A549 (cell line): ENCODE measurements at regions not wholly inside any gene's neighbourhood (a gene's known extent, or its start where the extent isn't known, plus 50 kb on each side); places are given as distances from the start of the nearest gene placed in this dataset.

ENCODE experiments used
- ATAC-seq, 2 experiments: fragments of 200-7000 bp in 1 of 2; fragments of >200 bp in 1 of 2; cut with Nextera tagmentation in 1 of 2; cut with Tn5 transposase in 1 of 2; 3 replicates each; pipeline versions ENCODE4 v1.8.0 to v1.9.1; 2018 to 2020; ENCODE audit warnings: mild to moderate bottlenecking in 1 of 2, moderate library complexity in 1 of 2
- CTCF ChIA-PET: fragments of 300-600 bp; sonication (Branson Sonifier 250); formaldehyde crosslinking; extraction: SDS; loops from one replicate; lab custom pipeline; 2021; ENCODE audit warnings: antibody characterized with exemption, inconsistent platforms; lab: Yijun Ruan, JAX
- POLR2A ChIA-PET: fragments of 350-600 bp; formaldehyde crosslinking; extraction: SDS; loops from one replicate; lab custom pipeline; 2021; ENCODE audit warnings: antibody characterized with exemption, inconsistent platforms; lab: Yijun Ruan, JAX
- DNase-seq, 2 experiments: peaks; one replicate each; pipeline versions ENCODE4 v3.0.0 to v3.0.0-alpha.2; 2011 to 2016; ENCODE audit warnings: low read depth in 1 of 2, low spot score in 1 of 2
- FAIRE-seq: peaks from 2 replicates; lab custom pipeline; 2011; peaks lifted over from hg19 to GRCh38; lab: Jason Lieb, UNC
- H3K27ac ChIP-seq, 2 experiments: fragments of >200 bp; sonication (Bioruptor Twin); formaldehyde crosslinking; 3 replicates each; pipeline ENCODE4 v1.5.1; 2016 to 2017
- H3K4me1 ChIP-seq: fragments of >200 bp; sonication (Bioruptor Twin); formaldehyde crosslinking; 3 replicates; pipeline ENCODE4 v1.6.1; 2016
- H3K4me2 ChIP-seq: fragments of >200 bp; sonication (Bioruptor Twin); formaldehyde crosslinking; 3 replicates; pipeline ENCODE4 v1.6.1; 2016
- H3K4me3 ChIP-seq: fragments of >200 bp; sonication (Bioruptor Twin); formaldehyde crosslinking; 3 replicates; pipeline ENCODE4 v1.5.1; 2016
- H3K9me3 ChIP-seq: fragments of >200 bp; sonication (Bioruptor Twin); formaldehyde crosslinking; 3 replicates; pipeline ENCODE4 v1.6.1; 2016
- HOXB13 ChIP-seq: fragments of 250-450 bp; sonication (Bioruptor Pico); IDR thresholded peaks from 2 replicates; pipeline ENCODE4 v1.5.0; 2020; ENCODE audit warnings: low read depth, mild to moderate bottlenecking, moderate library complexity
- ZFP36 ChIP-seq: fragments of 450-650 bp; IDR thresholded peaks from 2 replicates; pipeline ENCODE4 v1.6.1; 2014; ENCODE audit warnings: borderline replicate concordance; ENCODE audit not compliant: partially characterized antibody
- WGBS: methylation state at CpG from one replicate; pipeline ENCODE4 v1.1.6; 2017; ENCODE audit errors: missing lambda C conversion rate; 5-methylcytosine and 5-hydroxymethylcytosine counted together

DNA sequence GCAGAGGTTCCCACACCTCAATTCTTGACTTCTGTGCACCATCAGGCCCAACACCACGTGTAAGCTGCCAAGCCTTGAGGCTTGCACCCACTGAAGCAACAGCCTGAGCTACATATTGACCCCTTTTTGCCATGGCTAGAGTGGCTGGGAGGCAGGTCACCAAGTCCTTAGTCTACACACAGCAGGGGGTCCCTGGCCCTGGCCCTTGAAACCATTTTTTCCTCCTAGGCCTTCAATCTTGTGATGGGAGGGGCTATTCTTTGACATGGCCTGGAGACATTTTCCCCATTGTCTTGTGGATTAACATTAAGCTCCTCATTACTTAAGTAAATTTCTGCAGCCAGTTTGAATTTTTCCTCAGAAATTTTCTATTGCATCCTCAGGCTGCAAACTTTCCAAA lies 336.6 kb downstream of the IL15 start:
- Histone ChIP-seq H3K4me1 (no peaks in the 10 kb centered on the region), H3K27ac (no peak overlapping the region), H3K4me2 (no peak overlapping the region), H3K4me3 (no peak overlapping the region), H3K9me3 (peaks cover 8% of the 10 kb centered on the region; the same call in 2 of the 3 replicates)
- TF ChIP-seq HOXB13 (CRISPR knock-in tag) (no peak), ZFP36 (peak; percentile 70)
- ChIA-PET POLR2A (no interaction called here), CTCF (no interaction called here)
- WGBS: 0% methylated on average over 1 of the region's 1 CpG
- no peak for DNase-seq
- no peak for FAIRE-seq
- no peak for ATAC-seq
